IMR-90 (cell line): ENCODE measurements at regions not wholly inside any gene's neighbourhood (a gene's known extent, or its start where the extent isn't known, plus 50 kb on each side); places are given as distances from the start of the nearest gene placed in this dataset.

Experiments used
- ATAC-seq: fragments of 200-7000 bp; cut with Tn5 transposase; 2 replicates; pipeline ENCODE4 v1.9.1; 2020; ENCODE audit warnings: low read depth, mild to moderate bottlenecking, moderate library complexity
- BruUV-seq: library from RNA; stranded (reverse); fragments of 400-500 nt; replicated peaks from 2 replicates; lab custom pipeline; 2021; lab: Mats Ljungman, UMichigan
- CTCF ChIA-PET: fragments of 300-600 bp; formaldehyde crosslinking; extraction: SDS; loops from one replicate; lab custom pipeline; 2021; ENCODE audit warnings: antibody characterized with exemption; lab: Yijun Ruan, JAX
- POLR2A ChIA-PET: fragments of 300-600 bp; sonication (Branson Sonifier 250); formaldehyde crosslinking; loops from one replicate; lab custom pipeline; 2022; ENCODE audit warnings: antibody characterized with exemption; ENCODE audit not compliant: unreplicated experiment; lab: Charles Lee
- DNase-seq: peaks from one replicate; pipeline ENCODE4 v3.0.0; 2013
- H2AFZ ChIP-seq: replicated peaks from 2 replicates; pipeline ENCODE3; 2013; ENCODE audit warnings: low read length, mild to moderate bottlenecking; ENCODE audit not compliant: poor library complexity
- H2AK5ac ChIP-seq: 2 replicates; pipeline ENCODE4 v1.6.1; 2013; ENCODE audit warnings: low read depth, low read length, inconsistent platforms
- H2AK9ac ChIP-seq: replicated peaks from 2 replicates; pipeline ENCODE3; 2013; ENCODE audit warnings: mild to moderate bottlenecking, low read depth, low read length, moderate library complexity; ENCODE audit not compliant: poor library complexity
- H2BK120ac ChIP-seq: 2 replicates; pipeline ENCODE4 v1.6.1; 2013; ENCODE audit warnings: low read depth, low read length, inconsistent platforms
- H2BK15ac ChIP-seq: 3 replicates; pipeline ENCODE4 v1.6.1; 2013; ENCODE audit warnings: low read depth, low read length, inconsistent platforms
- H2BK20ac ChIP-seq: 2 replicates; pipeline ENCODE4 v1.6.1; 2013; ENCODE audit warnings: low read depth, mild to moderate bottlenecking, inconsistent platforms, low read length, moderate library complexity
- H2BK5ac ChIP-seq: 2 replicates; pipeline ENCODE4 v1.6.1; 2013; ENCODE audit warnings: mild to moderate bottlenecking, low read depth, low read length, inconsistent platforms; ENCODE audit not compliant: poor library complexity, severe bottlenecking
- H3K14ac ChIP-seq: replicated peaks from 2 replicates; pipeline ENCODE4 v1.6.1; 2013; ENCODE audit warnings: low read depth, low read length, inconsistent platforms
- H3K18ac ChIP-seq: 2 replicates; pipeline ENCODE4 v1.6.1; 2013; ENCODE audit warnings: low read depth, low read length, control low read depth
- H3K23ac ChIP-seq: 2 replicates; pipeline ENCODE4 v1.6.1; 2013; ENCODE audit warnings: low read depth, low read length, inconsistent platforms
- H3K27ac ChIP-seq: 2 replicates; pipeline ENCODE4 v1.5.1; 2013; ENCODE audit warnings: mild to moderate bottlenecking, control low read depth, low read length; ENCODE audit not compliant: insufficient read depth
- H3K27me3 ChIP-seq: 2 replicates; pipeline ENCODE4 v1.6.1; 2013; ENCODE audit warnings: low read length; ENCODE audit not compliant: control insufficient read depth, insufficient read depth
- H3K36me3 ChIP-seq: 2 replicates; pipeline ENCODE4 v1.6.1; 2013; ENCODE audit warnings: low read length, mixed read lengths; ENCODE audit not compliant: control insufficient read depth, insufficient read depth
- H3K4ac ChIP-seq: 2 replicates; pipeline ENCODE4 v1.6.1; 2013; ENCODE audit warnings: low read depth, low read length, inconsistent platforms
- H3K4me1 ChIP-seq: 2 replicates; pipeline ENCODE4 v1.6.1; 2013; ENCODE audit warnings: low read length, mixed read lengths; ENCODE audit not compliant: control insufficient read depth, insufficient read depth
- H3K4me2 ChIP-seq: 2 replicates; pipeline ENCODE4 v1.6.1; 2013; ENCODE audit warnings: low read depth, mild to moderate bottlenecking, control low read depth, low read length, moderate library complexity
- H3K4me3 ChIP-seq: 2 replicates; pipeline ENCODE4 v1.5.1; 2013; ENCODE audit warnings: low read depth, mild to moderate bottlenecking, control low read depth, low read length, moderate library complexity; ENCODE audit not compliant: insufficient read depth
- H3K56ac ChIP-seq: 2 replicates; pipeline ENCODE4 v1.6.1; 2013; ENCODE audit warnings: low read length, inconsistent platforms; ENCODE audit not compliant: insufficient read depth; ENCODE audit errors: extremely low read depth
- H3K79me1 ChIP-seq, 2 experiments: 2 replicates each; pipeline ENCODE4 v1.6.1; 2013; ENCODE audit warnings: low read length in 2 of 2, inconsistent platforms in 1 of 2, low read depth in 1 of 2
- H3K9ac ChIP-seq: 2 replicates; pipeline ENCODE4 v1.6.1; 2013; ENCODE audit warnings: low read depth, low read length, control low read depth
- H3K9me1 ChIP-seq: 2 replicates; pipeline ENCODE4 v1.6.1; 2013; ENCODE audit warnings: low read length, inconsistent platforms; ENCODE audit not compliant: insufficient read depth
- H3K9me3 ChIP-seq: 2 replicates; pipeline ENCODE4 v1.6.1; 2013; ENCODE audit warnings: low read length; ENCODE audit not compliant: control insufficient read depth, insufficient read depth
- H4K20me1 ChIP-seq: 2 replicates; pipeline ENCODE4 v1.6.1; 2013; ENCODE audit warnings: low read length, inconsistent platforms; ENCODE audit not compliant: insufficient read depth
- H4K5ac ChIP-seq: 2 replicates; pipeline ENCODE4 v1.6.1; 2013; ENCODE audit warnings: mild to moderate bottlenecking, low read depth, low read length, control low read depth
- H4K8ac ChIP-seq, 2 experiments: 2 replicates each; pipeline ENCODE4 v1.6.1; 2013; ENCODE audit warnings: low read depth in 2 of 2, low read length in 2 of 2, control low read depth in 1 of 2, inconsistent platforms in 1 of 2
- H4K91ac ChIP-seq: 2 replicates; pipeline ENCODE4 v1.6.1; 2013; ENCODE audit warnings: low read depth, low read length, inconsistent platforms; ENCODE audit not compliant: insufficient read depth
- CHD1 ChIP-seq: IDR thresholded peaks from 2 replicates; pipeline ENCODE4 v1.6.1; 2012; ENCODE audit warnings: low read depth, low read length, improper control_type of control experiment
- MAFK ChIP-seq: IDR thresholded peaks from 2 replicates; pipeline ENCODE4 v1.6.1; 2012; ENCODE audit warnings: low read depth, low read length, improper control_type of control experiment
- MXI1 ChIP-seq: IDR thresholded peaks from 2 replicates; pipeline ENCODE4 v1.6.1; 2012; ENCODE audit warnings: low read depth, mild to moderate bottlenecking, low read length, moderate library complexity, borderline replicate concordance
- NFE2L2 ChIP-seq: fragments of 150-350 bp; IDR thresholded peaks from 2 replicates; pipeline ENCODE4 v1.6.1; 2016; ENCODE audit warnings: low read depth, mild to moderate bottlenecking, low read length
- RCOR1 ChIP-seq: IDR thresholded peaks from 2 replicates; pipeline ENCODE4 v1.6.1; 2012; ENCODE audit warnings: mild to moderate bottlenecking, low read length, improper control_type of control experiment; ENCODE audit not compliant: insufficient replicate concordance
- RFX5 ChIP-seq: IDR thresholded peaks from 2 replicates; pipeline ENCODE4 v1.8.0; 2012; ENCODE audit warnings: low read depth, mild to moderate bottlenecking, low read length, moderate library complexity
- WGBS, 2 experiments: methylation state at CpG; one replicate each; pipeline versions ENCODE4 v1.1.5 to v1.1.7; 2013; ENCODE audit warnings: missing lambda C conversion rate in 2 of 2; ENCODE audit not compliant: insufficient read length in 1 of 2; ENCODE audit errors: extremely low coverage in 2 of 2; 5-methylcytosine and 5-hydroxymethylcytosine counted together
- dilution Hi-C: fragments of 300-500 bp; cut with HindIII; formaldehyde crosslinking; loops from one replicate; pipeline ENCODE4 v1.14.3; 2018; ENCODE audit warnings: low sequenced_read_pairs; ENCODE audit not compliant: unreplicated experiment
- in situ Hi-C: fragments of 300-500 bp; cut with MboI; formaldehyde crosslinking; loops from 3 replicates; pipeline ENCODE4 v1.14.3; 2019; ENCODE audit warnings: low sequenced_read_pairs, inconsistent platforms, mixed read lengths
- intact Hi-C: fragments of 100-400 bp; cut with micrococcal nuclease; formaldehyde crosslinking; loops from 2 replicates; pipeline ENCODE4 v1.10.0; 2022
- TF ChIP-seq, protein P1 (sequence below): conservative IDR thresholded peaks from 2 replicates; pipeline ENCODE4 v1.5.1; 2012; ENCODE audit warnings: mild to moderate bottlenecking, low read depth, low read length, improper control_type of control experiment

DNA sequence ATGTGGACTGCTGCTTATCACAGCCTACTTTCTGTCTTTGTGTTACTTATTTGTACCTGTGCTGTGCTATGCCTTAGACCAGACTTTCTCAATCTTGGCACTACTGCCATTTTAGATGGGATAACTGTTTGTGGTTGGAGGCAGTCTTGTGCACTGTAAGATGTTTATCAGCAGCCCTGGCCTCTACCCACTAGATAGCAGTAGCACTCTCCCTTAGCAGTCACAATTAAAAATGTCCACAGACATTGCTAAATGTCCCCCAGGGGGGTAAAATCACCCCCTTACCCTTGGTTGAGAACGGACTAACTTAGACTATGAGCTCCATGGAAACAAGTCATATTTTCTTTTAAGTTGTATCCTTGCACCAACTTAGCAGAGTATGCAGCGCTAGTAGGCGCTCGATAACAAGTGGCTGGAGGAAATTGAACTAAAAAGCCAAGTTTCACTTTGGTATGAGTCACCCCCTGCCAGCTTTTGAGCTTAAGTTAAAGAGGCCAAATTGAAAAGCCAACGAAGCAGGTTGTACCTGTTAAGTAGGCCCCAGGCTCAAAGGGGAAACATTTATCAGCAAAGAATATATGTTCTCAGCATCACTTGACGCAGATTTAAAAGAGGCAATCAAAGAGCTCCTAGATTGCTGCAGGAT, 304.8 kb upstream of the SORL1-AS1 start:
- Histone ChIP-seq H4K20me1 (no peaks in the 10 kb centered on the region), H3K4me2 (no peak overlapping the region), H3K9me1 (no peaks in the 10 kb centered on the region), H2BK20ac (no peak overlapping the region; the same call in 1 of the 2 replicates), H3K23ac (no peak overlapping the region), H2BK120ac (no peak overlapping the region), H3K56ac (no peak overlapping the region), H4K5ac (no peak overlapping the region), H3K4me1 (peaks cover 2% of the 10 kb centered on the region; the same call in 1 of the 2 replicates), H2AK5ac (no peak overlapping the region), H3K14ac (no peak overlapping the region), H3K9ac (no peak overlapping the region), H4K91ac (no peak overlapping the region), H3K18ac (no peak overlapping the region; the same call in 1 of the 2 replicates), H2BK15ac (no peak overlapping the region), H2AFZ (no peak overlapping the region), H2BK5ac (no peak overlapping the region), H3K27ac (no peak overlapping the region), H3K4me3 (no peak overlapping the region), H2AK9ac (no peak overlapping the region), H3K79me1 (no peaks in the 10 kb centered on the region), H4K8ac (no peak overlapping the region), H3K9me3 (no peaks in the 10 kb centered on the region), H3K4ac (no peak overlapping the region), H3K27me3 (peaks cover 4% of the 10 kb centered on the region; the same call in 1 of the 2 replicates), H3K36me3 (no peaks in the 10 kb centered on the region)
- intact Hi-C loops (loop anchor here (10.0 kb wide), 1 partner anchor 93 kb away; no protein-coding TSS in a partner anchor), dilution Hi-C loops (no loop called here), in situ Hi-C loops (no loop called here)
- TF ChIP-seq, protein P1, sequence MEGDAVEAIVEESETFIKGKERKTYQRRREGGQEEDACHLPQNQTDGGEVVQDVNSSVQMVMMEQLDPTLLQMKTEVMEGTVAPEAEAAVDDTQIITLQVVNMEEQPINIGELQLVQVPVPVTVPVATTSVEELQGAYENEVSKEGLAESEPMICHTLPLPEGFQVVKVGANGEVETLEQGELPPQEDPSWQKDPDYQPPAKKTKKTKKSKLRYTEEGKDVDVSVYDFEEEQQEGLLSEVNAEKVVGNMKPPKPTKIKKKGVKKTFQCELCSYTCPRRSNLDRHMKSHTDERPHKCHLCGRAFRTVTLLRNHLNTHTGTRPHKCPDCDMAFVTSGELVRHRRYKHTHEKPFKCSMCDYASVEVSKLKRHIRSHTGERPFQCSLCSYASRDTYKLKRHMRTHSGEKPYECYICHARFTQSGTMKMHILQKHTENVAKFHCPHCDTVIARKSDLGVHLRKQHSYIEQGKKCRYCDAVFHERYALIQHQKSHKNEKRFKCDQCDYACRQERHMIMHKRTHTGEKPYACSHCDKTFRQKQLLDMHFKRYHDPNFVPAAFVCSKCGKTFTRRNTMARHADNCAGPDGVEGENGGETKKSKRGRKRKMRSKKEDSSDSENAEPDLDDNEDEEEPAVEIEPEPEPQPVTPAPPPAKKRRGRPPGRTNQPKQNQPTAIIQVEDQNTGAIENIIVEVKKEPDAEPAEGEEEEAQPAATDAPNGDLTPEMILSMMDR = no peak
- TF ChIP-seq MXI1 (no peak), MAFK (no peak), NFE2L2 (no peak), RCOR1 (no peak), CHD1 (no peak), RFX5 (no peak)
- CTCF ChIA-PET = no interaction called here
- WGBS, 2 experiments = 75% methylated on average over 4 of the region's 6 CpGs; no CpG with 5 or more reads in 1 of the 2 experiments
- ATAC-seq = no peak
- POLR2A ChIA-PET = no interaction called here
- DNase-seq = no peak
- BruUV-seq = no TSS peak
